GM23248 (cell line): ENCODE measurements at regions not wholly inside any gene's neighbourhood (a gene's known extent, or its start where the extent isn't known, plus 50 kb on each side); places are given as distances from the start of the nearest gene placed in this dataset.
A peak's percentile ranks its signal among the peaks of the same experiment; 100 is the strongest.
"Not testable (repeated sequence)": the region's sequence is repeated elsewhere in the genome, so short reads cannot be mapped to it uniquely, and the experiment has no call there.

Experiments used
- DNase-seq: peaks from one replicate; pipeline ENCODE4 v3.0.0-alpha.2; 2015
- H2AFZ ChIP-seq: fragments of 200-600 bp; sonication (generic); 2 replicates; pipeline ENCODE4 v1.6.1; 2016; ENCODE audit warnings: antibody characterized with exemption
- H3F3A ChIP-seq: fragments of 200-600 bp; sonication (generic); 2 replicates; pipeline ENCODE4 v1.6.1; 2016; ENCODE audit warnings: mild to moderate bottlenecking, antibody characterized with exemption, mixed run types; ENCODE audit not compliant: insufficient read depth
- H3K27ac ChIP-seq: fragments of 200-600 bp; sonication (generic); 2 replicates; pipeline ENCODE4 v1.5.1; 2016; ENCODE audit warnings: mild to moderate bottlenecking
- H3K27me3 ChIP-seq: fragments of 200-600 bp; sonication (generic); replicated peaks from 2 replicates; pipeline ENCODE4 v1.6.1; 2016; ENCODE audit warnings: mild to moderate bottlenecking; ENCODE audit not compliant: insufficient read depth
- H3K36me3 ChIP-seq: fragments of 200-600 bp; sonication (generic); 2 replicates; pipeline ENCODE4 v1.6.1; 2016; ENCODE audit warnings: low read depth, mild to moderate bottlenecking
- H3K4me1 ChIP-seq: fragments of 200-600 bp; sonication (generic); 2 replicates; pipeline ENCODE4 v1.6.1; 2016; ENCODE audit warnings: mild to moderate bottlenecking; ENCODE audit not compliant: insufficient read depth
- H3K4me2 ChIP-seq: fragments of 200-600 bp; sonication (generic); one replicate; pipeline ENCODE4 v1.6.1; 2016; ENCODE audit warnings: mild to moderate bottlenecking; ENCODE audit not compliant: unreplicated experiment
- H3K4me3 ChIP-seq: fragments of 200-600 bp; sonication (generic); 2 replicates; pipeline ENCODE4 v1.5.1; 2016; ENCODE audit warnings: mild to moderate bottlenecking
- H3K79me2 ChIP-seq: fragments of 200-600 bp; sonication (generic); 2 replicates; pipeline ENCODE4 v1.6.1; 2016; ENCODE audit warnings: mild to moderate bottlenecking; ENCODE audit not compliant: insufficient read depth
- H3K9ac ChIP-seq: fragments of 200-600 bp; sonication (generic); 2 replicates; pipeline ENCODE4 v1.6.1; 2016; ENCODE audit warnings: mild to moderate bottlenecking
- H3K9me2 ChIP-seq: fragments of 200-600 bp; sonication (generic); 2 replicates; pipeline ENCODE4 v1.6.1; 2016; ENCODE audit warnings: mixed run types, mild to moderate bottlenecking, moderate library complexity; ENCODE audit not compliant: insufficient read depth
- H3K9me3 ChIP-seq: fragments of 200-600 bp; sonication (generic); one replicate; pipeline ENCODE4 v1.6.1; 2017; ENCODE audit warnings: low read depth
- H4K20me1 ChIP-seq: fragments of 200-600 bp; sonication (generic); 2 replicates; pipeline ENCODE4 v1.6.0; 2016; ENCODE audit not compliant: insufficient read depth
- EZH2 ChIP-seq: fragments of 200-600 bp; sonication (generic); IDR thresholded peaks from 2 replicates; pipeline ENCODE4 v1.6.1; 2018; ENCODE audit warnings: antibody characterized with exemption, mild to moderate bottlenecking; ENCODE audit not compliant: insufficient read depth, poor library complexity, severe bottlenecking
- EZH2phosphoT487 ChIP-seq: fragments of 200-600 bp; sonication (generic); IDR thresholded peaks from 2 replicates; pipeline ENCODE4 v1.6.1; 2018; ENCODE audit warnings: antibody characterized with exemption, moderate library complexity, mild to moderate bottlenecking, low read depth; ENCODE audit not compliant: insufficient read depth
- WGBS, 2 experiments: methylation state at CpG; one replicate each; pipeline ENCODE4 v1.1.6; 2015 to 2017; ENCODE audit warnings: low lambda C conversion rate in 2 of 2, low coverage in 1 of 2; ENCODE audit errors: missing lambda C conversion rate in 2 of 2; 5-methylcytosine and 5-hydroxymethylcytosine counted together
- in situ Hi-C: fragments of 300-500 bp; cut with MboI; formaldehyde crosslinking; loops from 2 replicates; pipeline ENCODE4 v1.15.0; 2020

DNA sequence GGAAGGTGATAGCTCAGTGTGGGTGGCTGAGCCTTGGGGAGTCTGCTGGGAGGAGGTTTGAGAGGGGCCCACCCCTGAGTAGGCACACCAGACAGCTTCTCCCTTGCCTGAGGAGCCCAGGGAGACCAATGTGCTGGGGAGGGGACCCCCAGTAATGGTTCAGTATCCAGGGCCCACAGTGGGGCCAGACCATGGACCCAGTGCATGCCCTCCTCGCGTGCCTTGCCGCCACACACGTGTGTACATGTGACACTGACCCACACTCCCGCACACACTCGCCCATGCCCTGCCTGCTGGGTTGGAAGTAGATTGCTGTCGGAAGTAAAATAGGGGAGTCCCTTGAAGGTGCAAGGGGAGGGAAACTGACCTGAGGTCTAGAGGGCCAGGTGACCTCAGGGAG is 184.3 kb downstream of the TBC1D2B start:
- WGBS, 2 experiments, result 94 to 96% methylated on average over 7 of the region's 7 CpGs
- H3K79me2 ChIP-seq, result not testable (repeated sequence)

DNA sequence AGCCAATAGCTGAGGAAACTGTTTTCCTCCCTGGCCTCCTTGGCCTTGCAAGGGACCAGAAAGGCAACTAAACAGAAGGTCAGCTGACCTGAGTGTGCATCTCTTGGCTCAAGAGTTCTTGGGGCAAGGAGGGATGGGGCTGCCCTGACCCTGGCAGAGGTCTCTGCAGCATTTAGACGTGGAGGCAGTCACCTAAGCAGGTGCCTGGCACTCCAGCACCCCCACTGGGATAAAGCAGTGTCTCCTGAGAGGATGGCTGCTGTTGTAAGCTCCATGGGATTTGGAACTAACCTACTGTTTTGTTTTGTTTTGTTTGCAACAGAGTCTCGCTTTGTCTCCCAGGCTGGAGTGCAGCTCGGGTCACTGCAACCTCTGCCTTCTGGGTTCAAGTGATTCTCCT is 185.2 kb downstream of the TBC1D2B start:
- Histone ChIP-seq H3K36me3 (no peaks in the 10 kb centered on the region), H3K9me2 (no peaks in the 10 kb centered on the region), H3K27me3 (no peaks in the 10 kb centered on the region), H3K4me1 (peaks cover 4% of the 10 kb centered on the region; the same call in 1 of the 2 replicates), H3K79me2 (no peaks in the 10 kb centered on the region), H3K9ac (no peak overlapping the region), H3K9me3 (no peaks in the 10 kb centered on the region), H4K20me1 (no peaks in the 10 kb centered on the region), H2AFZ (no peak overlapping the region), H3K4me3 (no peak overlapping the region), H3F3A (no peaks in the 10 kb centered on the region), H3K4me2 (no peak overlapping the region), H3K27ac (no peak overlapping the region)
- no peak for DNase-seq
- 84 to 87% methylated on average over 3 of the region's 3 CpGs for WGBS, 2 experiments
- TF ChIP-seq EZH2phosphoT487 (no peak), EZH2 (no peak)
- in situ Hi-C loops, result no loop called here

More for the DNA sequence above, 184.3 kb downstream of the TBC1D2B start:
- H3F3A ChIP-seq, H3K36me3 ChIP-seq, H3K9me2 ChIP-seq, H3K4me1 ChIP-seq, H4K20me1 ChIP-seq, H3K9ac ChIP-seq, H3K27me3 ChIP-seq, H3K27ac ChIP-seq, DNase-seq, H3K4me3 ChIP-seq, in situ Hi-C loops, H2AFZ ChIP-seq, H3K4me2 ChIP-seq, H3K9me3 ChIP-seq: not testable (repeated sequence)

- H3K4me1 ChIP-seq, in situ Hi-C loops: not testable (repeated sequence)
Measured at GRCh38 chr15:77891862-77892261, 185.6 kb downstream of the TBC1D2B start.

DNA sequence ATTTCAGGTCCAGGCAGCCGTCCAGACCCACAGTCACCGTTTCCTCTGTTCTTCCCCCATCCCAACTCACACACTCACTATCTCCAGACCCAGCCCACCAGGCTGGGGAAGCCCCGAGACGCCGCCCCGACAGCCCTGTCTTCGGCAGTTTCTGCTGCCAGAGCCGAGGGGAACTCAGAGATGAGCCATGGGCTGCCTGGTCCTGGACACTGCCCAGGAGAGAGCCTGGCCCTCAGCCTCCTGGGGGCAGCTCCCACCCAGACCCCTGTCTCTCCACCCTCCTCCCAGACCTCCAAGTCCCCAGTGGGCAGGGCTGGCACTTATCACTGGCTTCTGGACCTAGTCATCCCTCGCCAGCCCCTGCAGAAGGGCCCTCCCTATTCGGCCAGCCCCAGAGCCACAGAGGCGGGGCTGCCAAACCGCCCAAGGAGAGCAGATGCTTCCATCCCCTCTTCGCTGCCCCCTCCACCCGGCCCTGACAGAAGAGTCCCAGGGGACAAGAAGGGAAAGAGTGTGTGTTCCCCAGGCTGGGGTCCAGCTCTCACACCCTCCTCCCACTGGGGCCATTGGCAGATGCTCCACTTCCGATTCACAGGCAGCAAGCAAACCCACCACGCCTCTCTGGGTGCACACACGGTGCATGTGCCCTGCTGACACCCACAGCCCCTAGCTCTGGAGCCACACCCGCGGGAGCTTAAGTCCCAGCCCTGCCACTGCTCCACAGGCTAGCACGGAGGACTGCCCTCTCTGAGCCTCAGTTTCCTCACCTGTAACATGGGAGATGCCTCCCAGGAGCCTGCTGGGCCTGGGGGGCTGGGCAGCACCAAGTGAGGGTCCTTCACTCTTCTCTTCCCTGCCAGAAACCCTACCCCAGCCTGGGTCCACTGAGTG is 186.4 kb downstream of the TBC1D2B start:
- DNase-seq, result peak; percentile 75
- H3K27me3 ChIP-seq, H3K36me3 ChIP-seq, H3K4me2 ChIP-seq, H3K27ac ChIP-seq, H3F3A ChIP-seq, H2AFZ ChIP-seq, H3K9me3 ChIP-seq, H4K20me1 ChIP-seq, H3K9me2 ChIP-seq, H3K79me2 ChIP-seq, H3K9ac ChIP-seq, in situ Hi-C loops, H3K4me1 ChIP-seq, H3K4me3 ChIP-seq: not testable (repeated sequence)
- WGBS, 2 experiments, result 5 to 20% methylated on average over 7 to 16 of the region's 20 CpGs

More at GRCh38 chr15:77891862-77892261, 185.6 kb downstream of the TBC1D2B start:
- H4K20me1 ChIP-seq, H3F3A ChIP-seq, H3K4me2 ChIP-seq, H3K79me2 ChIP-seq, DNase-seq, H2AFZ ChIP-seq, H3K4me3 ChIP-seq, H3K36me3 ChIP-seq, H3K9ac ChIP-seq, H3K27me3 ChIP-seq, H3K9me2 ChIP-seq, H3K27ac ChIP-seq, H3K9me3 ChIP-seq: not testable (repeated sequence)
- WGBS, 2 experiments, result 71 to 85% methylated on average over 7 to 8 of the region's 8 CpGs

DNA sequence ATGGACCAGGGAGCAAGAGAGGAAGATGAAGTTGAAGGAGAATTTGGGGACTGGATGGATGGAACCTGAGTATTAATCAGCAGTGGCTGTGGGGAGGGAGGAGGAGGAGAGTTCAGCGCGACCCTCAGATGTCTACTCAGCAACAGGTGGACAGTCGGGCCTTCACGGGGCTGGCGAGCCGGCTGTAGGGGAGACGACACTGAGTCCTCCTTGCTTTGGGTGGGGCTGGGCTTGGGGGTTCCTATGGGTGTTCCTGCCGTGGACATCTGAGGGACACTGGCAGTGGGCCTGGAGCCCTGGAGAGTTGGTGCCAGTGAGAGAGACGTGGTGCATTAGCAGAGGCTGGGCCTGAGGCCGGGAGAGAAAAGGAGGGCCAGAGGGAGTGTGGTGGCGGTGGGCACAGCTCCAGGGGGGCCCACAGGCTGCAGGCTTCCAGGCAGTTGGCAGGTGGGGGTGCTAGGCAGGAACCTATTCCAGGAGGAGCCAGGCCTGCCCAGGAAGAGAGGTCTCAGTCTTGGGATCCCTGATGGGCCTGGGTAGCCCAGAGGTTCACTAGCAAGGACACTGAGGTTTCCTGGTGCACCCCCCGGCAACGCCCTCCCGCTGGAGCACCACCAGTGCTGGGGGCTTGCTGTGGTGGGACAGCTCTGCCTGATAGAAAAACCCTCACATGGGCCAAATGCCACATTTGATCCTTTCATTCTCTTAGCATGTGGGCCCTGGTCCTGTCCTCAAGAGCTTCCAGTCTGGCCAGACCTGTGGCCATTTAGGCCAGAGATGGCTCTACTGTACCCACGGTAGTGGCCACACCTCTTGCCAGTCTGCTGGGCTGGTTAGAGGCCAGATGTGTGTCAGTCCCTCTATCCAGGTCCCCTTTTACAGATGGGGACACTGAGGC is 187.4 kb downstream of the TBC1D2B start:
- H3F3A ChIP-seq, DNase-seq, H3K9me3 ChIP-seq, H3K27me3 ChIP-seq, H3K9ac ChIP-seq, H3K4me3 ChIP-seq, H3K36me3 ChIP-seq, H3K27ac ChIP-seq, H2AFZ ChIP-seq, H3K79me2 ChIP-seq, H3K9me2 ChIP-seq, H3K4me1 ChIP-seq, H3K4me2 ChIP-seq, H4K20me1 ChIP-seq, in situ Hi-C loops: not testable (repeated sequence)
- WGBS, 2 experiments, result 79 to 86% methylated on average over 12 to 13 of the region's 15 CpGs
